Smooth muscle cell (in vitro differentiated cells): ENCODE measurements at regions not wholly inside any gene's neighbourhood (a gene's known extent, or its start where the extent isn't known, plus 50 kb on each side); places are given as distances from the start of the nearest gene placed in this dataset.
A peak's percentile ranks its signal among the peaks of the same experiment; 100 is the strongest.

Experiments
- DNase-seq: peaks from one replicate; lab custom pipeline; 2025; ENCODE audit not compliant: unreplicated experiment; lab: John Stamatoyannopoulos, UW
- H2AFZ ChIP-seq: fragments of 200-600 bp; sonication (generic); 2 replicates; pipeline ENCODE4 v1.6.0; 2016; ENCODE audit warnings: antibody characterized with exemption, low read depth, mild to moderate bottlenecking
- H3F3A ChIP-seq: fragments of 200-600 bp; sonication (generic); 2 replicates; pipeline ENCODE4 v1.6.0; 2017; ENCODE audit warnings: antibody characterized with exemption, low read depth
- H3K27ac ChIP-seq: fragments of 200-600 bp; sonication (generic); 2 replicates; pipeline ENCODE4 v1.5.1; 2016; ENCODE audit warnings: low read depth, mild to moderate bottlenecking
- H3K27me3 ChIP-seq: fragments of 200-600 bp; sonication (generic); 2 replicates; pipeline ENCODE4 v1.6.1; 2016; ENCODE audit warnings: low read depth, mild to moderate bottlenecking
- H3K36me3 ChIP-seq: fragments of 200-600 bp; sonication (generic); 2 replicates; pipeline ENCODE4 v1.5.1; 2016; ENCODE audit warnings: low read depth
- H3K4me1 ChIP-seq: fragments of 200-600 bp; sonication (generic); 2 replicates; pipeline ENCODE4 v1.5.1; 2016; ENCODE audit warnings: low read depth
- H3K4me2 ChIP-seq: fragments of 200-600 bp; sonication (generic); 2 replicates; pipeline ENCODE4 v1.6.0; 2016; ENCODE audit warnings: mild to moderate bottlenecking
- H3K4me3 ChIP-seq: fragments of 200-600 bp; sonication (generic); 2 replicates; pipeline ENCODE4 v1.5.1; 2016; ENCODE audit warnings: mild to moderate bottlenecking
- H3K79me2 ChIP-seq: fragments of 200-600 bp; sonication (generic); 2 replicates; pipeline ENCODE4 v1.6.0; 2016; ENCODE audit warnings: low read depth, mild to moderate bottlenecking
- H3K9ac ChIP-seq: fragments of 200-600 bp; sonication (generic); 2 replicates; pipeline ENCODE4 v1.6.0; 2016; ENCODE audit warnings: low read depth
- H3K9me3 ChIP-seq: fragments of 200-600 bp; sonication (generic); replicated peaks from 2 replicates; pipeline ENCODE4 v1.5.1; 2016; ENCODE audit warnings: low read depth
- H4K20me1 ChIP-seq: fragments of 200-600 bp; sonication (generic); 2 replicates; pipeline ENCODE4 v1.6.0; 2016; ENCODE audit warnings: low read depth
- CTCF ChIP-seq: fragments of 200-600 bp; sonication (generic); IDR thresholded peaks from 2 replicates; pipeline ENCODE4 v1.5.1; 2017; ENCODE audit warnings: borderline replicate concordance, mild to moderate bottlenecking, antibody characterized with exemption; ENCODE audit not compliant: insufficient read depth, poor library complexity, severe bottlenecking
- WGBS: methylation state at CpG from one replicate; pipeline ENCODE4 v1.1.7; 2016; ENCODE audit warnings: low lambda C conversion rate; 5-methylcytosine and 5-hydroxymethylcytosine counted together

- H3K27ac ChIP-seq: no peak overlapping the region
- DNase-seq: no peak
- no peaks in the 10 kb centered on the region for H3F3A ChIP-seq
- H2AFZ ChIP-seq: no peak overlapping the region
- no peaks in the 10 kb centered on the region for H3K79me2 ChIP-seq
- TF ChIP-seq CTCF: no peak
- H4K20me1 ChIP-seq: no peaks in the 10 kb centered on the region
- H3K9me3 ChIP-seq: no peaks in the 10 kb centered on the region
- WGBS: 93% methylated on average over 6 of the region's 6 CpGs
- no peak overlapping the region for H3K4me3 ChIP-seq
- peaks cover 8% of the 10 kb centered on the region for H3K27me3 ChIP-seq
- H3K36me3 ChIP-seq: no peaks in the 10 kb centered on the region
- H3K9ac ChIP-seq: no peak overlapping the region
- H3K4me1 ChIP-seq: no peaks in the 10 kb centered on the region
- H3K4me2 ChIP-seq: no peak overlapping the region
These were observed 161.1 kb upstream of the TBCA start for GRCh38 chr5:77937015-77937908.

GRCh38 chr5:77936365-77936693, 160.2 kb upstream of the TBCA start:
- no peak overlapping the region for H3K4me2 ChIP-seq
- no peaks in the 10 kb centered on the region for H3K79me2 ChIP-seq
- no peak overlapping the region for H2AFZ ChIP-seq
- TF ChIP-seq CTCF: no peak
- H3K9me3 ChIP-seq: no peaks in the 10 kb centered on the region
- no peaks in the 10 kb centered on the region for H4K20me1 ChIP-seq
- no peaks in the 10 kb centered on the region for H3K4me1 ChIP-seq
- H3K36me3 ChIP-seq: no peaks in the 10 kb centered on the region
- H3K9ac ChIP-seq: no peak overlapping the region
- DNase-seq: no peak
- no peak overlapping the region for H3K4me3 ChIP-seq
- no peak overlapping the region for H3K27ac ChIP-seq
- H3F3A ChIP-seq: no peaks in the 10 kb centered on the region
- 87% methylated on average over 3 of the region's 3 CpGs for WGBS
- peaks cover 18% of the 10 kb centered on the region for H3K27me3 ChIP-seq

GRCh38 chr5:77935506-77936364, 159.6 kb upstream of the TBCA start:
- Histone ChIP-seq H3F3A (no peaks in the 10 kb centered on the region), H3K4me2 (peak overlapping the region; percentile 26), H3K27ac (no peak overlapping the region), H3K4me1 (no peaks in the 10 kb centered on the region), H4K20me1 (no peaks in the 10 kb centered on the region), H3K36me3 (no peaks in the 10 kb centered on the region), H3K9ac (no peak overlapping the region), H3K9me3 (no peaks in the 10 kb centered on the region), H3K79me2 (no peaks in the 10 kb centered on the region), H3K4me3 (no peak overlapping the region), H2AFZ (peak overlapping the region; percentile 53), H3K27me3 (peaks cover 23% of the 10 kb centered on the region)
- no peak for DNase-seq
- TF ChIP-seq CTCF: no peak
- 56% methylated on average over 11 of the region's 11 CpGs for WGBS
